ENCODE measurements at regions not wholly inside any gene's neighbourhood (a gene's known extent, or its start where the extent isn't known, plus 50 kb on each side); places are given as distances from the start of the nearest gene placed in this dataset.

- TF ChIP-seq CTCF (IDR thresholded peaks at IDR 0.05; ENCODE audit: low read depth, low read length): no peak
- TF ChIP-seq EZH2phosphoT487 (IDR thresholded peaks at IDR 0.05; ENCODE audit: low read depth): no peak
- H3K79me2 ChIP-seq (ENCODE audit: low read length): no peaks in the 10 kb centered on the region
- H3K4me2 ChIP-seq (ENCODE audit: low read length): peak overlapping the region; percentile 9; the same call in 1 of the 2 replicates
- no peaks in the 10 kb centered on the region for H4K20me1 ChIP-seq (ENCODE audit: insufficient read depth, low read length)
- H3K9ac ChIP-seq (ENCODE audit: low read length): no peak overlapping the region
- no peak overlapping the region for H3K4me3 ChIP-seq (ENCODE audit: low read length)
- peaks cover 8% of the 10 kb centered on the region for H3K4me1 ChIP-seq (ENCODE audit: low read length)
- H3K36me3 ChIP-seq (replicated peaks; ENCODE audit: low read depth, low read length): peaks cover 6% of the 10 kb centered on the region
- H3K27ac ChIP-seq (ENCODE audit: low read length): peak overlapping the region; percentile 3; the same call in 1 of the 2 replicates
- no peaks in the 10 kb centered on the region for H3K27me3 ChIP-seq (ENCODE audit: low read depth, low read length)
- no peaks in the 10 kb centered on the region for H3K9me3 ChIP-seq (ENCODE audit: insufficient read depth, low read length)
- H2AFZ ChIP-seq (ENCODE audit: low read depth, low read length): peak overlapping the region; percentile 90
Observed at GRCh38 chr12:91845365-91845764, 300.3 kb downstream of the BTG1 start.

- Histone ChIP-seq H4K20me1 (ENCODE audit: insufficient read depth, low read length) (no peaks in the 10 kb centered on the region), H3K9me3 (ENCODE audit: insufficient read depth, low read length) (no peaks in the 10 kb centered on the region), H3K79me2 (ENCODE audit: low read length) (no peaks in the 10 kb centered on the region), H2AFZ (ENCODE audit: low read depth, low read length) (no peak overlapping the region), H3K4me2 (ENCODE audit: low read length) (no peak overlapping the region), H3K27me3 (ENCODE audit: low read depth, low read length) (no peaks in the 10 kb centered on the region), H3K36me3 (replicated peaks; ENCODE audit: low read depth, low read length) (peaks cover 6% of the 10 kb centered on the region), H3K4me1 (ENCODE audit: low read length) (peaks cover 8% of the 10 kb centered on the region), H3K4me3 (ENCODE audit: low read length) (no peak overlapping the region), H3K9ac (ENCODE audit: low read length) (no peak overlapping the region), H3K27ac (ENCODE audit: low read length) (no peak overlapping the region)
- TF ChIP-seq EZH2phosphoT487 (IDR thresholded peaks at IDR 0.05; ENCODE audit: low read depth): no peak
Observed at GRCh38 chr12:91841822-91842221, 303.8 kb downstream of the BTG1 start.

- H3K36me3 ChIP-seq (replicated peaks; ENCODE audit: low read depth, low read length): no peaks in the 10 kb centered on the region
- peaks cover 6% of the 10 kb centered on the region; the same call in 1 of the 2 replicates for H3K4me1 ChIP-seq (ENCODE audit: low read length)
- H2AFZ ChIP-seq (ENCODE audit: low read depth, low read length): no peak overlapping the region
- no peaks in the 10 kb centered on the region for H4K20me1 ChIP-seq (ENCODE audit: insufficient read depth, low read length)
- TF ChIP-seq CTCF (IDR thresholded peaks at IDR 0.05; ENCODE audit: low read depth, low read length) (no peak), EZH2phosphoT487 (IDR thresholded peaks at IDR 0.05; ENCODE audit: low read depth) (no peak)
- no peaks in the 10 kb centered on the region for H3K9me3 ChIP-seq (ENCODE audit: insufficient read depth, low read length)
- no peak overlapping the region for H3K9ac ChIP-seq (ENCODE audit: low read length)
- H3K4me3 ChIP-seq (ENCODE audit: low read length): no peak overlapping the region
- no peak overlapping the region for H3K4me2 ChIP-seq (ENCODE audit: low read length)
- no peak overlapping the region for H3K27ac ChIP-seq (ENCODE audit: low read length)
- H3K27me3 ChIP-seq (ENCODE audit: low read depth, low read length): no peaks in the 10 kb centered on the region
- no peaks in the 10 kb centered on the region for H3K79me2 ChIP-seq (ENCODE audit: low read length)
Observed at GRCh38 chr12:91836696-91837095, 308.9 kb downstream of the BTG1 start.

- H3K27ac ChIP-seq (ENCODE audit: low read length): no peak overlapping the region
- no peaks in the 10 kb centered on the region for H4K20me1 ChIP-seq (ENCODE audit: insufficient read depth, low read length)
- no peak overlapping the region for H3K4me3 ChIP-seq (ENCODE audit: low read length)
- no peaks in the 10 kb centered on the region for H3K79me2 ChIP-seq (ENCODE audit: low read length)
- H3K36me3 ChIP-seq (replicated peaks; ENCODE audit: low read depth, low read length): no peaks in the 10 kb centered on the region
- H3K27me3 ChIP-seq (ENCODE audit: low read depth, low read length): no peaks in the 10 kb centered on the region
- no peak overlapping the region for H3K4me2 ChIP-seq (ENCODE audit: low read length)
- H3K4me1 ChIP-seq (ENCODE audit: low read length): peaks cover 6% of the 10 kb centered on the region; the same call in 1 of the 2 replicates
- H2AFZ ChIP-seq (ENCODE audit: low read depth, low read length): no peak overlapping the region
- H3K9ac ChIP-seq (ENCODE audit: low read length): no peak overlapping the region
- no peaks in the 10 kb centered on the region for H3K9me3 ChIP-seq (ENCODE audit: insufficient read depth, low read length)
- TF ChIP-seq CTCF (IDR thresholded peaks at IDR 0.05; ENCODE audit: low read depth, low read length) (no peak), EZH2phosphoT487 (IDR thresholded peaks at IDR 0.05; ENCODE audit: low read depth) (no peak)
Observed at GRCh38 chr12:91836264-91836663, 309.4 kb downstream of the BTG1 start.

Measured in OCI-LY3 (cell line).